HCT116 (cell line): ENCODE measurements at regions not wholly inside any gene's neighbourhood (a gene's known extent, or its start where the extent isn't known, plus 50 kb on each side); places are given as distances from the start of the nearest gene placed in this dataset.

ENCODE experiments used
- ATAC-seq: fragments of 200-7000 bp; cut with Tn5 transposase; 2 replicates; pipeline ENCODE4 v1.9.1; 2020; ENCODE audit warnings: mild to moderate bottlenecking, moderate library complexity
- BruUV-seq: library from RNA; stranded (reverse); fragments of 400-500 nt; replicated peaks from 2 replicates; lab custom pipeline; 2021; lab: Mats Ljungman, UMichigan
- CTCF ChIA-PET: fragments of 300-600 bp; sonication (Branson Sonifier 250); formaldehyde crosslinking; loops from one replicate; lab custom pipeline; 2021; ENCODE audit warnings: antibody characterized with exemption; lab: Charles Lee
- POLR2A ChIA-PET: fragments of 300-600, 350-600 bp; sonication (Branson Sonifier 250); formaldehyde crosslinking; loops from one replicate; lab custom pipeline; 2021; ENCODE audit warnings: antibody characterized with exemption; lab: Charles Lee
- RAD21 ChIA-PET, 2 experiments: fragments of 300-600 bp; sonication (Branson Sonifier 250); formaldehyde crosslinking; loops; one replicate each; lab custom pipeline; 2023; ENCODE audit warnings: low total read pairs in 2 of 2; ENCODE audit not compliant: uncharacterized antibody in 2 of 2, unreplicated experiment in 2 of 2, low non-redundant PET in 1 of 2; lab: Charles Lee
- DNase-seq: peaks from one replicate; pipeline ENCODE4 v3.0.0-alpha.2; 2010; ENCODE audit warnings: low read depth, low spot score
- H2AFZ ChIP-seq: fragments of 200-600 bp; shearing (Covaris generic), sonication (generic); 2 replicates; pipeline ENCODE4 v1.6.1; 2017; ENCODE audit warnings: low read depth, mixed run types, mixed read lengths, antibody characterized with exemption, low read length; ENCODE audit not compliant: poor library complexity, severe bottlenecking
- H3K27ac ChIP-seq: 2 replicates; pipeline ENCODE4 v1.5.1; 2012; ENCODE audit warnings: low read depth, low read length
- H3K27me3 ChIP-seq: fragments of 200-600 bp; sonication (generic); 2 replicates; pipeline ENCODE4 v1.6.1; 2016; ENCODE audit warnings: mixed run types, low read length, mixed read lengths; ENCODE audit not compliant: insufficient read depth
- H3K36me3 ChIP-seq, 2 experiments: fragments of 200-500 bp in 1 of 2; fragments of 200-600 bp in 1 of 2; sonication (Bioruptor generic) in 1 of 2; sonication (generic) in 1 of 2; 2 replicates each; pipeline versions ENCODE4 v1.5.1 to v1.6.1; 2014 to 2016; ENCODE audit warnings: low read length in 2 of 2, inconsistent platforms in 1 of 2, mixed read lengths in 1 of 2, mixed run types in 1 of 2; ENCODE audit not compliant: insufficient read depth in 2 of 2, control insufficient read depth in 1 of 2
- H3K4me1 ChIP-seq, 2 experiments: fragments of 200-600 bp in 1 of 2; sonication (generic) in 1 of 2; 2 replicates each; pipeline versions ENCODE4 v1.5.1 to v1.6.1; 2012 to 2017; ENCODE audit warnings: low read length in 2 of 2, inconsistent platforms in 1 of 2, mild to moderate bottlenecking in 1 of 2, mixed read lengths in 1 of 2, mixed run types in 1 of 2, moderate library complexity in 1 of 2; ENCODE audit not compliant: insufficient read depth in 2 of 2, control insufficient read depth in 1 of 2
- H3K4me2 ChIP-seq: fragments of 200-600 bp; sonication (generic); 2 replicates; pipeline ENCODE4 v1.6.1; 2017; ENCODE audit warnings: mixed run types, low read length, mixed read lengths
- H3K4me3 ChIP-seq, 2 experiments: fragments of 200-600 bp in 1 of 2; sonication (generic) in 1 of 2; replicated peaks in 1 of 2; 2 replicates each; pipeline ENCODE4 v1.5.1; 2011 to 2016; ENCODE audit warnings: low read length in 2 of 2, control low read depth in 1 of 2, low read depth in 1 of 2, mild to moderate bottlenecking in 1 of 2, mixed read lengths in 1 of 2, mixed run types in 1 of 2
- H3K79me2 ChIP-seq: fragments of 200-600 bp; sonication (generic); 2 replicates; pipeline ENCODE4 v1.6.1; 2017; ENCODE audit warnings: mild to moderate bottlenecking, mixed run types, low read length, moderate library complexity, mixed read lengths; ENCODE audit not compliant: insufficient read depth
- H3K9ac ChIP-seq: fragments of 200-600 bp; sonication (generic); 2 replicates; pipeline ENCODE4 v1.6.1; 2016; ENCODE audit warnings: low read length, mixed read lengths
- H3K9me2 ChIP-seq: fragments of 200-600 bp; sonication (generic), shearing (Covaris generic); 2 replicates; pipeline ENCODE4 v1.6.1; 2017; ENCODE audit warnings: mixed run types, mild to moderate bottlenecking, moderate library complexity; ENCODE audit not compliant: insufficient read depth
- H3K9me3 ChIP-seq, 2 experiments: fragments of 200-500 bp in 1 of 2; fragments of 200-600 bp in 1 of 2; sonication (Bioruptor generic) in 1 of 2; sonication (generic) in 1 of 2; 2 replicates each; pipeline ENCODE4 v1.6.1; 2014 to 2017; ENCODE audit warnings: low read length in 2 of 2, mixed read lengths in 2 of 2, inconsistent platforms in 1 of 2, low read depth in 1 of 2, mild to moderate bottlenecking in 1 of 2, mixed run types in 1 of 2, moderate library complexity in 1 of 2; ENCODE audit not compliant: control insufficient read depth in 1 of 2, insufficient read depth in 1 of 2
- H4K20me1 ChIP-seq: fragments of 200-600 bp; sonication (generic), shearing (Covaris generic); 2 replicates; pipeline ENCODE4 v1.6.1; 2017; ENCODE audit warnings: mixed run types, mild to moderate bottlenecking, moderate library complexity; ENCODE audit not compliant: insufficient read depth
- CBX3 ChIP-seq: IDR thresholded peaks from 2 replicates; pipeline ENCODE4 v1.6.1; 2012; ENCODE audit warnings: low read depth
- CTCF ChIP-seq, 3 experiments: fragments of 200-600 bp in 1 of 3; sonication (generic) in 1 of 3; IDR thresholded peaks in 2 of 3; conservative IDR thresholded peaks in 1 of 3; 2 replicates each; pipeline ENCODE4 v1.5.1; 2012 to 2017; ENCODE audit warnings: low read depth in 2 of 3, low read length in 2 of 3, antibody characterized with exemption in 1 of 3, borderline replicate concordance in 1 of 3, control low read depth in 1 of 3, mild to moderate bottlenecking in 1 of 3, mixed read lengths in 1 of 3, mixed run types in 1 of 3, moderate library complexity in 1 of 3; ENCODE audit not compliant: insufficient read depth in 1 of 3
- ELF1 ChIP-seq: IDR thresholded peaks from 2 replicates; pipeline ENCODE4 v1.6.1; 2012; ENCODE audit warnings: low read depth, borderline replicate concordance
- EZH2 ChIP-seq: fragments of 200-600 bp; sonication (generic); IDR thresholded peaks from 2 replicates; pipeline ENCODE4 v1.6.1; 2017; ENCODE audit warnings: antibody characterized with exemption, mixed run types
- FOSL1 ChIP-seq: IDR thresholded peaks from 2 replicates; pipeline ENCODE4 v1.6.1; 2012; ENCODE audit warnings: low read depth
- JUND ChIP-seq: IDR thresholded peaks from 2 replicates; pipeline ENCODE4 v1.6.1; 2012
- POLR2A ChIP-seq: IDR thresholded peaks from 2 replicates; pipeline ENCODE4 v1.7.0; 2011; ENCODE audit warnings: borderline replicate concordance; ENCODE audit not compliant: insufficient read depth, insufficient read length; ENCODE audit errors: extremely low read depth
- RAD21 ChIP-seq: IDR thresholded peaks from 2 replicates; pipeline ENCODE4 v1.6.1; 2012; ENCODE audit warnings: low read depth, mild to moderate bottlenecking
- REST ChIP-seq: IDR thresholded peaks from 2 replicates; pipeline ENCODE4 v1.6.1; 2012; ENCODE audit warnings: low read depth
- SP1 ChIP-seq: IDR thresholded peaks from 2 replicates; pipeline ENCODE4 v1.6.1; 2012; ENCODE audit warnings: low read depth
- SRF ChIP-seq: IDR thresholded peaks from 2 replicates; pipeline ENCODE4 v1.6.1; 2012; ENCODE audit warnings: low read depth
- TCF7L2 ChIP-seq: IDR thresholded peaks from 2 replicates; pipeline ENCODE4 v1.7.0; 2011; ENCODE audit warnings: borderline replicate concordance, inconsistent platforms; ENCODE audit not compliant: insufficient read depth, insufficient read length; ENCODE audit errors: extremely low read depth
- YY1 ChIP-seq: IDR thresholded peaks from 2 replicates; pipeline ENCODE4 v1.6.1; 2011; ENCODE audit warnings: low read length, low read depth, moderate library complexity, mild to moderate bottlenecking; ENCODE audit not compliant: insufficient replicate concordance; ENCODE audit errors: extremely low read depth
- ZBTB33 ChIP-seq: IDR thresholded peaks from 2 replicates; pipeline ENCODE4 v1.6.1; 2011; ENCODE audit warnings: mild to moderate bottlenecking, low read length, moderate library complexity; ENCODE audit not compliant: insufficient replicate concordance; ENCODE audit errors: extremely low read depth
- ZFX ChIP-seq: fragments of 450-650 bp; IDR thresholded peaks from 2 replicates; pipeline ENCODE4 v1.6.1; 2017
- ZNF274 ChIP-seq: fragments of 200-500 bp; sonication (Bioruptor generic); IDR thresholded peaks from 2 replicates; pipeline ENCODE4 v1.6.1; 2014; ENCODE audit warnings: mild to moderate bottlenecking, low read depth, low read length, inconsistent platforms
- intact Hi-C: fragments of 100-400 bp; cut with micrococcal nuclease; formaldehyde crosslinking; loops from 2 replicates; pipeline ENCODE4 v1.10.0; 2022
- TF ChIP-seq, protein P1 (sequence below): IDR thresholded peaks from 2 replicates; pipeline ENCODE4 v1.6.1; 2012
- TF ChIP-seq, protein P2 (sequence below): IDR thresholded peaks from 2 replicates; pipeline ENCODE4 v1.6.1; 2012

- TF ChIP-seq FOSL1 (no peak), ZNF274 (no peak), YY1 (no peak), SP1 (no peak), REST (no peak), SRF (no peak), ZBTB33 (no peak), ELF1 (no peak), POLR2A (no peak), CTCF (IDR thresholded peaks at IDR 0.05 in 2 of 3, conservative IDR thresholded peaks at IDR 0.05 in 1 of 3; ENCODE audit: borderline replicate concordance in 1 of 3, insufficient read depth in 1 of 3, low read depth in 2 of 3, low read length in 2 of 3) (no peak), JUND (no peak), ZFX (no peak), RAD21 (no peak), EZH2 (no peak), CBX3 (no peak), TCF7L2 (no peak)
- TF ChIP-seq, protein P1, sequence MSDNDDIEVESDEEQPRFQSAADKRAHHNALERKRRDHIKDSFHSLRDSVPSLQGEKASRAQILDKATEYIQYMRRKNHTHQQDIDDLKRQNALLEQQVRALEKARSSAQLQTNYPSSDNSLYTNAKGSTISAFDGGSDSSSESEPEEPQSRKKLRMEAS: no peak
- TF ChIP-seq, protein P2, sequence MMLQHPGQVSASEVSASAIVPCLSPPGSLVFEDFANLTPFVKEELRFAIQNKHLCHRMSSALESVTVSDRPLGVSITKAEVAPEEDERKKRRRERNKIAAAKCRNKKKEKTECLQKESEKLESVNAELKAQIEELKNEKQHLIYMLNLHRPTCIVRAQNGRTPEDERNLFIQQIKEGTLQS: no peak
- Histone ChIP-seq H4K20me1 (no peaks in the 10 kb centered on the region; the same call in 1 of the 2 replicates), H3K4me1 (no peaks in the 10 kb centered on the region), H3K27ac (no peak overlapping the region), H3K4me2 (no peak overlapping the region), H2AFZ (no peak overlapping the region), H3K27me3 (no peaks in the 10 kb centered on the region), H3K36me3 (no peaks in the 10 kb centered on the region), H3K79me2 (no peaks in the 10 kb centered on the region), H3K9me2 (no peaks in the 10 kb centered on the region), H3K9me3 (no peaks in the 10 kb centered on the region), H3K9ac (no peak overlapping the region), H3K4me3 (no peak overlapping the region)
- ChIA-PET RAD21 (no interaction called here), CTCF (no interaction called here), POLR2A (no interaction called here)
- intact Hi-C loops: no loop called here
- ATAC-seq (no peak), DNase-seq (no peak)
- BruUV-seq: no TSS peak
Observed at GRCh38 chr6:120200853-120201252, 851.3 kb upstream of the MAN1A1 start.
